ENCODE measurements at regions not wholly inside any gene's neighbourhood (a gene's known extent, or its start where the extent isn't known, plus 50 kb on each side); places are given as distances from the start of the nearest gene placed in this dataset.

DNA sequence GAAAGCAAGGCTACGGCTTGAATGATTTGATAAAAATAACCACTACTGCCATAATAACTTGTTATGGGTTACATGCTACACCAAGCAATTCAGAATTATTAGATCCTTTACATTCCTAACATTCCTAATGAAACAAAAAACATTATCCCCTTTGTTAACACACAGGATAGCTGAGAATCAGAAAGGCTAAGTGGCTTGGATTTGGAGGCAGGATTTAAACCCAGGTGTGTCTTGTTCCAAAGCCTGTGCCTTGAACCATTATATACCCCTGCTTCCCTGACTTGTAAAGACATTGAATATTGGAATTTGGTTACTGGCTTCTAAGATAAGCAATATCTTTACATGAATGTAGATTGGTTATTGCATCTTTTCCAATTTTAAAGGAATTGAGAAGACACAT is 417.1 kb upstream of the GOLIM4 start:
- Histone ChIP-seq H3K9me3 (ENCODE audit: control insufficient read depth in 4 of 4, insufficient read depth in 3 of 4, low read length in 3 of 4) (peaks cover 0 to 2% (median 0%) of the 10 kb centered on the region in 4 donors), H3K27me3 (ENCODE audit: control insufficient read depth in 3 of 3, insufficient read depth in 3 of 3, low read length in 2 of 3) (no peaks in the 10 kb centered on the region), H3K27ac (ENCODE audit: low read depth in 1 of 2, low read length in 1 of 2) (no peak overlapping the region), H3K4me3 (no peak overlapping the region), H3K4me1 (ENCODE audit: control insufficient read depth in 5 of 5, insufficient read depth in 5 of 5, low read length in 5 of 5) (no peaks in the 10 kb centered on the region), H3K9ac (ENCODE audit: insufficient read depth in 1 of 2, low read length in 2 of 2) (no peak overlapping the region), H3K36me3 (ENCODE audit: control insufficient read depth in 4 of 4, insufficient read depth in 4 of 4, low read length in 4 of 4) (no peaks in the 10 kb centered on the region)
- DNase-seq, result no peak
- TF ChIP-seq, protein P1, sequence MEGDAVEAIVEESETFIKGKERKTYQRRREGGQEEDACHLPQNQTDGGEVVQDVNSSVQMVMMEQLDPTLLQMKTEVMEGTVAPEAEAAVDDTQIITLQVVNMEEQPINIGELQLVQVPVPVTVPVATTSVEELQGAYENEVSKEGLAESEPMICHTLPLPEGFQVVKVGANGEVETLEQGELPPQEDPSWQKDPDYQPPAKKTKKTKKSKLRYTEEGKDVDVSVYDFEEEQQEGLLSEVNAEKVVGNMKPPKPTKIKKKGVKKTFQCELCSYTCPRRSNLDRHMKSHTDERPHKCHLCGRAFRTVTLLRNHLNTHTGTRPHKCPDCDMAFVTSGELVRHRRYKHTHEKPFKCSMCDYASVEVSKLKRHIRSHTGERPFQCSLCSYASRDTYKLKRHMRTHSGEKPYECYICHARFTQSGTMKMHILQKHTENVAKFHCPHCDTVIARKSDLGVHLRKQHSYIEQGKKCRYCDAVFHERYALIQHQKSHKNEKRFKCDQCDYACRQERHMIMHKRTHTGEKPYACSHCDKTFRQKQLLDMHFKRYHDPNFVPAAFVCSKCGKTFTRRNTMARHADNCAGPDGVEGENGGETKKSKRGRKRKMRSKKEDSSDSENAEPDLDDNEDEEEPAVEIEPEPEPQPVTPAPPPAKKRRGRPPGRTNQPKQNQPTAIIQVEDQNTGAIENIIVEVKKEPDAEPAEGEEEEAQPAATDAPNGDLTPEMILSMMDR (IDR thresholded peaks at IDR 0.05; ENCODE audit: control extremely low read depth, extremely low read depth), result no peak
- WGBS, 2 donors, result 84 to 86% methylated on average over 1 of the region's 1 CpG
- no peak for ATAC-seq (ENCODE audit: insufficient read depth, low FRiP score)

DNA sequence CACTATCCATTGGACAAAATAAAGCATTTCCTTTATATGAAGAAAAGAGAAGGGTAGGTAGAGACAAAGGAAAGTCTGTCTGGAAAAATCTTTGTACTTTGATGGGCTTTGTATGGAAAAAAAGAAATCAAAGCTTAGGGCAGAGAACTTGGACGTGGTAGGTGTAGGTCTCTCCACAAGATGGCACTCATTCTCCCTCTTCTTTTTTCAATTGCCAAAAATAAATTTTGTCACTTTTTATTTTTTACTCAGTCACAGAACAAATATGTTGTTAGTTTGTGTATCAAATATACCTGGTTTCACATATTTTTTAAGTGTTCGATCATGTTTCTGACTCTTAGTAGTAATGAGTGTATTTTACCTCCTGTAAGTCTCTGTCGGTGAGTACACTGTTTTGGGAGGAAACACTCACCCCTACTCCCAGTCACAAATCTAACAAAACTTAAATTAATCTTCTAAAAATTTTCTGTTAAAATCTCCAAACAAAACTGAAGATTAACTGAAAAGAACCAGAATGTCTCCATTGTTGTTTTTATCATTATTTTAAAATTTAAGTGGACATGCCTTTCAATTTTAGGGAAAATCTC is 415.8 kb upstream of the GOLIM4 start:
- 64 to 66% methylated on average over 3 of the region's 3 CpGs for WGBS, 2 donors

GRCh38 chr3:168506589-168506988 is 410.9 kb upstream of the GOLIM4 start:
- H3K4me1 ChIP-seq (ENCODE audit: control insufficient read depth in 5 of 5, insufficient read depth in 5 of 5, low read length in 5 of 5), result peaks cover 0 to 3% (median 0%) of the 10 kb centered on the region in 5 donors
- no peaks in the 10 kb centered on the region for H3K9me3 ChIP-seq (ENCODE audit: control insufficient read depth in 4 of 4, insufficient read depth in 3 of 4, low read length in 3 of 4)
- DNase-seq (no peak), ATAC-seq (ENCODE audit: insufficient read depth, low FRiP score) (no peak)
- no peak overlapping the region for H3K9ac ChIP-seq (ENCODE audit: insufficient read depth in 1 of 2, low read length in 2 of 2)
- no peaks in the 10 kb centered on the region for H3K36me3 ChIP-seq (ENCODE audit: control insufficient read depth in 4 of 4, insufficient read depth in 4 of 4, low read length in 4 of 4)
- 56 to 68% methylated on average over 1 of the region's 1 CpG for WGBS, 2 donors
- no peaks in the 10 kb centered on the region for H3K27me3 ChIP-seq (ENCODE audit: control insufficient read depth in 3 of 3, insufficient read depth in 3 of 3, low read length in 2 of 3)
- TF ChIP-seq, protein P1 (IDR thresholded peaks at IDR 0.05; ENCODE audit: control extremely low read depth, extremely low read depth), result no peak
- H3K27ac ChIP-seq (ENCODE audit: low read depth in 1 of 2, low read length in 1 of 2), result no peak overlapping the region
- no peak overlapping the region for H3K4me3 ChIP-seq

More for the DNA sequence above, 415.8 kb upstream of the GOLIM4 start:
- Histone ChIP-seq H3K9me3 (ENCODE audit: control insufficient read depth in 4 of 4, insufficient read depth in 3 of 4, low read length in 3 of 4) (no peaks in the 10 kb centered on the region), H3K27me3 (ENCODE audit: control insufficient read depth in 3 of 3, insufficient read depth in 3 of 3, low read length in 2 of 3) (no peaks in the 10 kb centered on the region), H3K9ac (ENCODE audit: insufficient read depth in 1 of 2, low read length in 2 of 2) (no peak overlapping the region), H3K27ac (ENCODE audit: low read depth in 1 of 2, low read length in 1 of 2) (no peak overlapping the region), H3K4me1 (ENCODE audit: control insufficient read depth in 5 of 5, insufficient read depth in 5 of 5, low read length in 5 of 5) (no peaks in the 10 kb centered on the region), H3K36me3 (ENCODE audit: control insufficient read depth in 4 of 4, insufficient read depth in 4 of 4, low read length in 4 of 4) (no peaks in the 10 kb centered on the region), H3K4me3 (no peak overlapping the region)
- ATAC-seq (ENCODE audit: insufficient read depth, low FRiP score) (no peak), DNase-seq (peak in 2 of 3 donors; percentile 30 to 44)
- TF ChIP-seq, protein P1 (IDR thresholded peaks at IDR 0.05; ENCODE audit: control extremely low read depth, extremely low read depth), result no peak

GRCh38 chr3:168501570-168501969 is 405.8 kb upstream of the GOLIM4 start:
- ATAC-seq (ENCODE audit: insufficient read depth, low FRiP score), result no peak
- Histone ChIP-seq H3K4me3 (no peak overlapping the region), H3K27me3 (ENCODE audit: control insufficient read depth in 3 of 3, insufficient read depth in 3 of 3, low read length in 2 of 3) (no peaks in the 10 kb centered on the region), H3K36me3 (ENCODE audit: control insufficient read depth in 4 of 4, insufficient read depth in 4 of 4, low read length in 4 of 4) (no peaks in the 10 kb centered on the region), H3K9me3 (ENCODE audit: control insufficient read depth in 4 of 4, insufficient read depth in 3 of 4, low read length in 3 of 4) (no peaks in the 10 kb centered on the region), H3K9ac (ENCODE audit: insufficient read depth in 1 of 2, low read length in 2 of 2) (no peak overlapping the region), H3K4me1 (ENCODE audit: control insufficient read depth in 5 of 5, insufficient read depth in 5 of 5, low read length in 5 of 5) (peaks cover 0 to 15% (median 2%) of the 10 kb centered on the region in 5 donors), H3K27ac (ENCODE audit: low read depth in 1 of 2, low read length in 1 of 2) (no peak overlapping the region)
- DNase-seq, result peak in 2 of 3 donors; percentile 19 to 39
- 83 to 89% methylated on average over 1 of the region's 1 CpG for WGBS, 2 donors
- TF ChIP-seq, protein P1 (IDR thresholded peaks at IDR 0.05; ENCODE audit: control extremely low read depth, extremely low read depth), result no peak
